Vagina (tissue), 2 donors: ENCODE measurements at regions not wholly inside any gene's neighbourhood (a gene's known extent, or its start where the extent isn't known, plus 50 kb on each side); places are given as distances from the start of the nearest gene placed in this dataset.
"Not testable (repeated sequence)": the region's sequence is repeated elsewhere in the genome, so short reads cannot be mapped to it uniquely, and the experiment has no call there.

Experiments used
- DNase-seq, 2 donors: peaks; one replicate each; pipeline ENCODE4 v3.0.0-alpha.2; 2017; ENCODE audit errors: extremely low spot score in 2 of 2
- H3K27ac ChIP-seq: fragments of 200-600 bp; sonication (generic); one replicate; pipeline ENCODE4 v1.5.1; 2019
- H3K27me3 ChIP-seq: fragments of 200-600 bp; sonication (generic); one replicate; pipeline ENCODE4 v1.5.1; 2019
- H3K36me3 ChIP-seq, 2 donors: fragments of 200-600 bp; sonication (generic); one replicate each; pipeline ENCODE4 v1.5.1; 2017 to 2019
- H3K4me1 ChIP-seq: fragments of 200-600 bp; sonication (generic); one replicate; pipeline ENCODE4 v1.5.1; 2019
- H3K4me3 ChIP-seq, 2 donors: fragments of 200-600 bp; sonication (generic); 1 replicate in 1 of 2; 2 replicates in 1 of 2; pipeline ENCODE4 v1.5.1; 2016 to 2019
- H3K9me3 ChIP-seq: fragments of 200-600 bp; sonication (generic); one replicate; pipeline ENCODE4 v1.5.1; 2019
- POLR2A ChIP-seq, 2 donors: fragments of 450-650 bp; IDR thresholded peaks; one replicate each; pipeline ENCODE4 v1.6.1; 2017; ENCODE audit warnings: antibody characterized with exemption in 2 of 2, mild to moderate bottlenecking in 2 of 2, moderate library complexity in 2 of 2
- POLR2AphosphoS5 ChIP-seq, 2 donors: sonication (generic); formaldehyde crosslinking; IDR thresholded peaks; one replicate each; pipeline ENCODE4 v1.9.0; 2017; ENCODE audit warnings: antibody characterized with exemption in 2 of 2, mild to moderate bottlenecking in 2 of 2, low read depth in 1 of 2; ENCODE audit not compliant: insufficient read depth in 1 of 2
- intact Hi-C: fragments of 100-400 bp; cut with DNase I; formaldehyde crosslinking; loops from one replicate; pipeline ENCODE4 v1.15.1; 2023
- TF ChIP-seq, protein P1 (sequence below), 3 experiments: fragments of 450-650 bp in 2 of 3; fragments of 200-600 bp in 1 of 3; sonication (generic) in 1 of 3; IDR thresholded peaks; one replicate each; pipeline ENCODE4 v1.5.1; 2017 to 2019; ENCODE audit warnings: antibody characterized with exemption in 3 of 3, mild to moderate bottlenecking in 2 of 3, moderate library complexity in 2 of 3

- H3K36me3 ChIP-seq: no peaks in the 10 kb centered on the region
- no peaks in the 10 kb centered on the region for H3K9me3 ChIP-seq
- no peak for TF ChIP-seq POLR2A (IDR thresholded peaks at IDR 0.05)
- TF ChIP-seq POLR2AphosphoS5 (IDR thresholded peaks at IDR 0.05; ENCODE audit: insufficient read depth in 1 of 2, low read depth in 1 of 2): no peak
- TF ChIP-seq, protein P1, sequence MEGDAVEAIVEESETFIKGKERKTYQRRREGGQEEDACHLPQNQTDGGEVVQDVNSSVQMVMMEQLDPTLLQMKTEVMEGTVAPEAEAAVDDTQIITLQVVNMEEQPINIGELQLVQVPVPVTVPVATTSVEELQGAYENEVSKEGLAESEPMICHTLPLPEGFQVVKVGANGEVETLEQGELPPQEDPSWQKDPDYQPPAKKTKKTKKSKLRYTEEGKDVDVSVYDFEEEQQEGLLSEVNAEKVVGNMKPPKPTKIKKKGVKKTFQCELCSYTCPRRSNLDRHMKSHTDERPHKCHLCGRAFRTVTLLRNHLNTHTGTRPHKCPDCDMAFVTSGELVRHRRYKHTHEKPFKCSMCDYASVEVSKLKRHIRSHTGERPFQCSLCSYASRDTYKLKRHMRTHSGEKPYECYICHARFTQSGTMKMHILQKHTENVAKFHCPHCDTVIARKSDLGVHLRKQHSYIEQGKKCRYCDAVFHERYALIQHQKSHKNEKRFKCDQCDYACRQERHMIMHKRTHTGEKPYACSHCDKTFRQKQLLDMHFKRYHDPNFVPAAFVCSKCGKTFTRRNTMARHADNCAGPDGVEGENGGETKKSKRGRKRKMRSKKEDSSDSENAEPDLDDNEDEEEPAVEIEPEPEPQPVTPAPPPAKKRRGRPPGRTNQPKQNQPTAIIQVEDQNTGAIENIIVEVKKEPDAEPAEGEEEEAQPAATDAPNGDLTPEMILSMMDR (IDR thresholded peaks at IDR 0.05): no peak
- H3K27me3 ChIP-seq: no peaks in the 10 kb centered on the region
- H3K27ac ChIP-seq: no peak overlapping the region
- no peaks in the 10 kb centered on the region for H3K4me1 ChIP-seq
- DNase-seq: no peak
- no peak overlapping the region for H3K4me3 ChIP-seq
- intact Hi-C loops: no loop called here
Measured at GRCh38 chr11:93907901-93908300, 57.5 kb upstream of the VSTM5 start.

DNA sequence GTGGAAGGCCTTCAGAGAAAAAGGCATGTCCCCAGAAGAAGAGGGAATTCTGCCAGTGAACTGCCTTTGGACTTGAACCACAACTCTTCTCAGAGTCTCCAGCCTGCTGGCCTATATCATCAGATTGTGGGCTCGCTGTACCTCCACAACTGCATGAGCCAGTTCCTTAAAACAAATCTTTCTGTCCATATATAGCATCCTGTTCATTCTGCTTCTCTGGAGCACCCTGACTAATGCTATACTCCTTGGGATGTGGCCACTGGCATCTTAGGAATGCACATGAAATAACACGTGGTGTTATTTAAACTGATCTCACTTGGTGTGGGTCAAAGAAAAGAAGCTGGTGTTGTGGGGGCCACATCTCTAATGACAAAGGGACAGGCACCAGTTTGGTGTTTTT lies 58.3 kb upstream of the VSTM5 start:
- Histone ChIP-seq H3K27me3 (no peaks in the 10 kb centered on the region), H3K4me3 (no peak overlapping the region)

DNA sequence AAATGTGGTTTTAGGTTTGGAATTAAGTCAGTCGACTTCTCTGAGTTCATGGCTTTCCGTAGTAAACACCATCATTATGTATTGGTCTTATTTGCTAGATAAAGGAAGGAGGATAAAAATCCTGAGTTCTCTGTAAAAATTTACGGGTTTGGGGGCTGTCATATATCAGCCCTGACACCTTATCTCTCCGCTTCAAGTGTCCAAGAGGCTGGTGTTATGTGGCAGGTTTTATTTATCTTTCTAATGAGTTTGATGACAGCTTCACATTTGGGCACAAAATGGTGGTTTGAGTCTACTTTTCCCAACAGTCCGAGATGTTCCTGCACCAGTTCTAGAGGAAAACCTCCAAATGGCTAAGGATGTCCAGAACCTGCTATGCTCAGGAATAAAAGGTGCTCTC lies 67.3 kb upstream of the VSTM5 start:
- no peak overlapping the region for H3K4me3 ChIP-seq
- H3K9me3 ChIP-seq: no peaks in the 10 kb centered on the region
- no peaks in the 10 kb centered on the region for H3K36me3 ChIP-seq
- H3K27ac ChIP-seq: no peak overlapping the region
- H3K4me1 ChIP-seq: no peaks in the 10 kb centered on the region
- intact Hi-C loops: no loop called here
- H3K27me3 ChIP-seq: no peaks in the 10 kb centered on the region
- DNase-seq: no peak
- TF ChIP-seq, protein P1 (IDR thresholded peaks at IDR 0.05): no peak
- no peak for TF ChIP-seq POLR2A (IDR thresholded peaks at IDR 0.05)
- TF ChIP-seq POLR2AphosphoS5 (IDR thresholded peaks at IDR 0.05; ENCODE audit: insufficient read depth in 1 of 2, low read depth in 1 of 2): no peak

More for the DNA sequence above, 58.3 kb upstream of the VSTM5 start:
- intact Hi-C loops: no loop called here
- no peaks in the 10 kb centered on the region for H3K9me3 ChIP-seq
- no peak for TF ChIP-seq POLR2AphosphoS5 (IDR thresholded peaks at IDR 0.05; ENCODE audit: insufficient read depth in 1 of 2, low read depth in 1 of 2)
- TF ChIP-seq, protein P1 (IDR thresholded peaks at IDR 0.05): no peak
- no peak for TF ChIP-seq POLR2A (IDR thresholded peaks at IDR 0.05)
- no peaks in the 10 kb centered on the region for H3K36me3 ChIP-seq
- no peak overlapping the region for H3K27ac ChIP-seq
- H3K4me1 ChIP-seq: no peaks in the 10 kb centered on the region
- DNase-seq: no peak

DNA sequence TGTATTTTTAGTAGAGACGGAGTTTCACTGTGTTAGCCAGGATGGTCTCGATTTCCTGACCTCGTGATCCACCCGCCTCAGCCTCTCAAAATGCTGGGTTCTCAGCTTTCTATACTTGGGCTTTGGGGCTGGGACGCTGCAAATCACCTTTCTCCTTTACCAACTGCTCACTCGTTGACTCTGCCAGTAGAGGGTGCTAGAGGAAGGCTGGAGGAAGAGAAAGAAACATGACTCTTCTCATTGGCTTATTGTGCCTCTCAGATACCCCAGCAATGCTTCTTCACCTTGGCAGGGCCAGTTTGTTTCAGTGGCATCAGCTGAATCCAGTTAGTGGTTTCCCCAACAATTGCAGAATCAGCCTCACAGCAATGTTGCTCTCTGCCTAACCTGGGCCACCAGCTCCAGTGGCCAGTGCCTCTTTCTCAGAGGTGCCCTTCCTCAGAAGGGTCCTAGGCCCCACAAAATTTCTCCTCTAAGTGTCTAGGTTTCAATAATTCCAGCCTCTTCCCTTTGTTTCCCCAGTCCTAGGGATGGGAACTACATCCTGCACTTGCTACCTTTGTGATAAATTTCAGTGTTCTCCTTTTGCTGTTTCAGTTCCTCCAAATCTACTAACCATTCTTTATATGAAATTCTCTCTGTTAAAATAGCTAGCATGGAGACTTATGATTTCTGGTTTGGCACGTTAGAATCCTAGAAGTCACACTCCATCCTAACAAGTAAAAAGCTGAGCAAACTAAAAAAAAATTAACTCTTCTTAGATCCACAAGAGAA lies 71.5 kb upstream of the VSTM5 start:
- H3K27ac ChIP-seq: no peak overlapping the region
- no peaks in the 10 kb centered on the region for H3K36me3 ChIP-seq
- H3K4me1 ChIP-seq: no peaks in the 10 kb centered on the region
- no peaks in the 10 kb centered on the region for H3K9me3 ChIP-seq
- H3K27me3 ChIP-seq: no peaks in the 10 kb centered on the region
- no peak for DNase-seq
- H3K4me3 ChIP-seq: no peak overlapping the region
- intact Hi-C loops: no loop called here
- no peak for TF ChIP-seq POLR2A (IDR thresholded peaks at IDR 0.05)
- no peak for TF ChIP-seq POLR2AphosphoS5 (IDR thresholded peaks at IDR 0.05; ENCODE audit: insufficient read depth in 1 of 2, low read depth in 1 of 2)
- TF ChIP-seq, protein P1 (IDR thresholded peaks at IDR 0.05): peak in 1 of 3 experiments; percentile 41

DNA sequence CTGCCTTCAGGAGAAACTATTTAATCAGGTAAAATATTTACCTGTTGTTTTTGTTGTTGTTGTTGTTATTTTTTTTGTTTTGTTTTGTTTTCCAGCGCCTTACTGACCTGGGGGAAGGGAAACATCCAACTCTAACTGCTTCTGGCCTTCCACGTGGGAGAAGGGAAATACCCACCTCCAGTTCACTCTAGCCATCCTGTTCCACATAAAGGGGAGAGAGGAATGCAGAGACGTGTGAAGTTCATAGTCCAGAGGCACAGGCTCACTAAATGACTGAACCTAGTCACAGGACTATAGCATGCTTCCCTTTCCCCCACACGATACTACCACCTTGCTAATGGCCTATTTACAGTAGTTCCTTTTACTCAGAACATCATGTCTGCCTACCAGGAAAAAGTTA lies 72.4 kb upstream of the VSTM5 start:
- no peak overlapping the region for H3K27ac ChIP-seq
- no peak for TF ChIP-seq POLR2AphosphoS5 (IDR thresholded peaks at IDR 0.05; ENCODE audit: insufficient read depth in 1 of 2, low read depth in 1 of 2)
- TF ChIP-seq POLR2A (IDR thresholded peaks at IDR 0.05): no peak
- TF ChIP-seq, protein P1 (IDR thresholded peaks at IDR 0.05): no peak
- DNase-seq: no peak
- H3K27me3 ChIP-seq: no peaks in the 10 kb centered on the region
- H3K9me3 ChIP-seq: no peaks in the 10 kb centered on the region
- intact Hi-C loops: no loop called here
- H3K4me1 ChIP-seq: no peaks in the 10 kb centered on the region
- no peak overlapping the region for H3K4me3 ChIP-seq
- no peaks in the 10 kb centered on the region for H3K36me3 ChIP-seq

DNA sequence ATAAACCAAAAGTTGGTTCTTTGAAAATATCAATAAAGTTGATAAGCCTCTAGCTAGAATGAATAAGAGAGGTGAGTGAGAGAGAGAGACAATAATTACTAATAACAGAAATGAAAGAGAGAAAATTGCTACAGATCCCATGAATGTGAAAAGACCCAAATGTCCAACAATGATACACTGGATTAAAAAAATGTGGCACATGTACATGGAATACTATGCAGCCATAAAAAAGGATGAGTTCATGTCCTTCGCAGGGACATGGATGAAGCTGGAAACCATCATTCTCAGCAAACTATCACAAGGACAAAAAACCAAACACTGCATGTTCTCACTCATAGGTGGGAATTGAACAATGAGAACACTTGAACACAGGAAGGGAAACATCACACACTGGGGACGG lies 75.7 kb upstream of the VSTM5 start:
- DNase-seq: not testable (repeated sequence)

More for the DNA sequence above, 75.7 kb upstream of the VSTM5 start:
- intact Hi-C loops, H3K4me1 ChIP-seq, H3K36me3 ChIP-seq, H3K9me3 ChIP-seq, H3K27me3 ChIP-seq, H3K4me3 ChIP-seq, H3K27ac ChIP-seq: not testable (repeated sequence)
